22Rv1 (cell line): ENCODE measurements at regions not wholly inside any gene's neighbourhood (a gene's known extent, or its start where the extent isn't known, plus 50 kb on each side); places are given as distances from the start of the nearest gene placed in this dataset.

ENCODE experiments used
- H3K27ac ChIP-seq: fragments of 450-650 bp; 2 replicates; pipeline ENCODE4 v1.5.1; 2017
- ZFX ChIP-seq: fragments of 450-650 bp; IDR thresholded peaks from 2 replicates; pipeline ENCODE4 v1.6.1; 2017; ENCODE audit warnings: antibody characterized with exemption, borderline replicate concordance
- TF ChIP-seq, protein P1 (sequence below): fragments of 450-650 bp; IDR thresholded peaks from 2 replicates; pipeline ENCODE4 v1.5.1; 2017; ENCODE audit warnings: mild to moderate bottlenecking

DNA sequence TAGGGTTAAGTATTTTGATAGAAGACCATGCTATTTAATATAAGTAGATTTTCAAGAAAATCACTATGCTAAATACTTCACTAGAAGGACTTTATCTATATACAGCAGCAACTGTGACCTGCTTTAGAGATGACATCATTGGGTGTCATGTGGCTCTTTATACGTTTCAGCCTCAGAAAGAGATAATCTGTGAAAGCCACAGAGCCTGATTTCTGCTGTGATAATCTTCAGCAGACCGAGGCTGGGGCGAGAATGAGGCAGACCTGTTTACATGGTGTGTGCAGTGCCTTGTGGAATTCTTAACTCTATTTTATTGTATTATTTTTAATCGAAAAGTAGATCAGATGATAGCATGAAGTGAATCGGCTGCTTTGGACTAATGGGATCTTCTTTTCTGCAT lies 471.2 kb downstream of the MFSD1 start:
- TF ChIP-seq, protein P1, sequence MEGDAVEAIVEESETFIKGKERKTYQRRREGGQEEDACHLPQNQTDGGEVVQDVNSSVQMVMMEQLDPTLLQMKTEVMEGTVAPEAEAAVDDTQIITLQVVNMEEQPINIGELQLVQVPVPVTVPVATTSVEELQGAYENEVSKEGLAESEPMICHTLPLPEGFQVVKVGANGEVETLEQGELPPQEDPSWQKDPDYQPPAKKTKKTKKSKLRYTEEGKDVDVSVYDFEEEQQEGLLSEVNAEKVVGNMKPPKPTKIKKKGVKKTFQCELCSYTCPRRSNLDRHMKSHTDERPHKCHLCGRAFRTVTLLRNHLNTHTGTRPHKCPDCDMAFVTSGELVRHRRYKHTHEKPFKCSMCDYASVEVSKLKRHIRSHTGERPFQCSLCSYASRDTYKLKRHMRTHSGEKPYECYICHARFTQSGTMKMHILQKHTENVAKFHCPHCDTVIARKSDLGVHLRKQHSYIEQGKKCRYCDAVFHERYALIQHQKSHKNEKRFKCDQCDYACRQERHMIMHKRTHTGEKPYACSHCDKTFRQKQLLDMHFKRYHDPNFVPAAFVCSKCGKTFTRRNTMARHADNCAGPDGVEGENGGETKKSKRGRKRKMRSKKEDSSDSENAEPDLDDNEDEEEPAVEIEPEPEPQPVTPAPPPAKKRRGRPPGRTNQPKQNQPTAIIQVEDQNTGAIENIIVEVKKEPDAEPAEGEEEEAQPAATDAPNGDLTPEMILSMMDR = no peak
- no peak for TF ChIP-seq ZFX
- no peak overlapping the region for H3K27ac ChIP-seq

DNA sequence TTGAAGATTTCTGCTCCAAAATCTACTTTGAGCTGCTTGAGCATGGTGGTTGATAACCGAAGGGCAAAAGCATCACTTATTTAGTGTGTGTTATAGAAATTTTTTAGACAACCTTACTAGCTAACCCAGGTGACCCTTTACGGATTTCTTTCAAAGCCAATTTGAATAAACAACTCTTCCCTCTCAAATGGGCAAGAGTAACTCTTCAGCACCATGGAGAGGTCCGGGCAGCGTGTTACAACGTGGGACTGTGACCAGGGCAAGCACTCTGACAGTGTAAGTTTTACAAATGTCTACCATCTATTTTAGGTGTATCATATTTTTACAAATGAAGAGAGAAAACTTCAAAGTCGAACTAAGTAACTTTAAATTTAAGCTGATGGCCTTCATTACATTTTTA lies 471.8 kb downstream of the MFSD1 start:
- H3K27ac ChIP-seq = no peak overlapping the region
- TF ChIP-seq ZFX = no peak
- TF ChIP-seq, protein P1 = no peak

DNA sequence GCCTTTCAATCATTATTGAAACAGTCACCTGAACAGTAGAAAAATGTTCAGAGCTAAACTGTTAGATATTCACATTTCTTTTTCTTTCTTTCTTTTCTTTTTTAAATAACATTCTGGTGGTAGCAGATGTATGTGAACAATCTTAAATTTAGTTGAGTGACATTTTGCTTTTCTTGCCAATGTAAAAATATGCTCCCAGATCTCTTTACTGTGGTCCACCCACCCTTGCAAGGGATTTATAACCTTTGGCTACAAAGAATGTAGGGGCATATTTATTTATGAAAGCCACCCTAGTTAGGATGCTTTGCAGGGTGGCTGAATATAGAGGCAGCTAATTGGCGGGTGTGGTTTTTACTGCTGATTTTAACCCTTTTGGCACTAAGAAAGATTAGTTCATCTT lies 473.9 kb downstream of the MFSD1 start:
- TF ChIP-seq, protein P1 = no peak
- no peak for TF ChIP-seq ZFX
- no peak overlapping the region for H3K27ac ChIP-seq

DNA sequence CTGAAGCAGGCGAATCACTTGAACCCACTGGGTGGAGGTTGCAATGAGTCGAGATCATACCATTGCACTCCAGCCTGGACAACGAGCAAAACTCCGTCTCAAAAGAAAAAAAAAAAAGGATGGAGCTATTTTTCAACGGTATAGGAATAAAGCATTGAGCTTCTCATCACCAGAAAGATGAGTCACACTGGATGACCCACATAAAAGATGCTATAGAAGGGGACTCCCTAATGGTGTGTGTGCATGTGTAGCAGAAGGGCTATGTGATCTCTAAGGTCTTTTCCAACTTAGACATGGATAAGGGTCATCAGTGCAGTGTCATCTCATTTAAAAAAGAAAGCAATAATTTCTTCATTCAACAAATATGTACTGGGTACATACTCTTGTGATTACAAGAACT lies 476.0 kb downstream of the MFSD1 start:
- TF ChIP-seq ZFX = no peak
- TF ChIP-seq, protein P1 = no peak
- H3K27ac ChIP-seq = no peak overlapping the region

DNA sequence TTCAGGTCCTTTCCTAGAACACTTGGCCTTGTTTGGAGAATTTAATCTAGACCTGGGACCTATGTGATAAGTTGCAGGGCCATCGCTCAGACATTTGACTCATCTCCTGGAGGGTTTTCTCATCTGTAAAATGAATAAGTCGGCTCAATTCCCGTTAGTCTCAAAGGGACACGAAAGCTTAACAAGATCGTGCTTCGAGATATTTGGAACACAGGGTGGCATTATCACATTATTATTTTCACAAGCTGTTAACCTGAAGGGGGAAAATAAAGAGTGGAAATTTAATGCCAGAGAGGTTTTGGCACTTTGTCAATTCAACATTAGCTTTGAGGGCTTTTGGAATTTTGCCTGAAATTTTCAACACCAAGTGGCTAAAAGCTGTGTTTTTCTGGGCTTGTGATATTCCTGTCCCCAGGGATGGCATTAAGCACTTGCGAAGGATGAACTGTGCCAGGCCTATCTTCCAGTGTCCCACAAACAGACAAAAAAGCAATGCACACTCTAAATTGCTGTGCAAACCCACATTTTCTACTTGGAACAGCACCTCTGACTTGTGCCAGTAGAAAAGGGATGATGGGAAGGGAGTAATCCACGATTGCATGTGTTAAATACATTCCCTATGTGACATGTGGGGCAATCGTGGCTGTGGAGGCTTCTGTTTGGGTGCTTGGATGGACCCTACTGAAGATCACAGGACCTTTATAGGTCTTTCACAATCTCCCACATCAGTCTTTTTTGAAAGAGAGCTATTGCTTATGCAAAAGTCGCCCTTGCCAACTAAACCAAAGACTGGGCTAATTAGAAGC lies 478.7 kb downstream of the MFSD1 start:
- TF ChIP-seq ZFX = no peak
- TF ChIP-seq, protein P1 = no peak
- no peak overlapping the region for H3K27ac ChIP-seq

DNA sequence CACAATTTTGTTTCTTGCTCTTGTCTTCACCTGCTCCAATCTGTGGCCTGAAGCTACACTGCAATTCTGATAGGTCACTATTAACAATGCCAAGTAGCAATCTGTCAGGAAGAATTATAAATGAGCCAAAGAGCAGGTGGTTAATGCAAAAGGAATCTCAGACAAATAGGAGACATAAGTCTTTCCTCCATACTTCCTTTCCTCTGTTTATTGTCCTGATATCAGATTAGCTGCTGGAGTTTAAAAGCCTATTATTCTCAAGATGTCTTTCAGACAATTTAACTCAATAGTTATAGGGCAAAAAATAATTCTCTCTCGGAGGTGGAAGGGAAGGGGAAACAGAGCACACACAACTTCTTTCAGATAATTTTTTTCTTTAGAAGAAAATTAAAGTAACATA lies 491.6 kb downstream of the MFSD1 start:
- TF ChIP-seq, protein P1 = no peak
- TF ChIP-seq ZFX = no peak
- no peak overlapping the region for H3K27ac ChIP-seq

DNA sequence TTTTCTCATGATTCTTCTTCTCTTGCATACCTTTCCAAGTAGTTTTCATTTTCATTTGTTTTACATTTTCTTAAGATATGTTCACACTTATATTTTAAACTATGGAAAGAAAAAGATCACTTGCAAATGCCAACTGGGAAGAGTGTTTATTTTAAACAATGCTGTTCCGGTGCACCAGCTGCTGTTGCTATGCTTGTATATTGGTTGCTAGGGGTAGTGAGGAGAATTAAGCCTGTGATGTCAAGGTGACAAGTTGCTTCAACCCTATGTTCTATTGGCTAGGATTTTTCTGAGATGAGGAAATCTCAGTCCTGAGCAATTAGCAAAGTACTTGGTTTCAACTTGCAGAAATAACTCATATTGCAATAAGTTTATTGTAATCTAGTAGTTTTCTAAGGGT lies 500.1 kb downstream of the MFSD1 start:
- H3K27ac ChIP-seq = no peak overlapping the region
- TF ChIP-seq, protein P1 = no peak
- TF ChIP-seq ZFX = no peak
